HG02981 (cell line): ENCODE measurements at regions not wholly inside any gene's neighbourhood (a gene's known extent, or its start where the extent isn't known, plus 50 kb on each side); places are given as distances from the start of the nearest gene placed in this dataset.
"Not testable (repeated sequence)": the region's sequence is repeated elsewhere in the genome, so short reads cannot be mapped to it uniquely, and the experiment has no call there.

Experiments used
- ATAC-seq: cut with Tn5 transposase; IDR thresholded peaks from one replicate; pipeline ENCODE4 v1.9.1; 2021; ENCODE audit warnings: mild to moderate bottlenecking, moderate library complexity; ENCODE audit not compliant: unreplicated experiment

- ATAC-seq: no peak
Measured at GRCh38 chr15:56812221-56812620, 78.9 kb upstream of the ZNF280D start.

DNA sequence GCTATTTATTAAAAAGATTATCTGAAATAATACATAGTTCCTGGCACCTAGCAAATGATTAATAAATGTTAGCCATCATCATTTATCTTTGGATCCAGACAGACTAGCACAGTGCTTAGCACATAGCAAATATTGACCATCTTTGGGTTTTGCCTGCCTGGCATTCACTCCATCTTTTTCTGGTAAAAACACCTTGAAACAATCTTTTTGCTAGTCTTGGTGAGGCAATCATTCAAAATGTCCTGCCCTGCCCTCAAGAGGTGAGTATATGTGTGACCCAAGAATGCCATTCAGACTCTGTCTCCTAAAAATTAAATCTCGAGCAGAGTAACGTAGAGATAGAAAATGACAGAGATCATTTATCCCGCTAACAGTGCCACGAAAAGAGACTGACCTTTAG, 78.3 kb upstream of the ZNF280D start:
- no peak for ATAC-seq

DNA sequence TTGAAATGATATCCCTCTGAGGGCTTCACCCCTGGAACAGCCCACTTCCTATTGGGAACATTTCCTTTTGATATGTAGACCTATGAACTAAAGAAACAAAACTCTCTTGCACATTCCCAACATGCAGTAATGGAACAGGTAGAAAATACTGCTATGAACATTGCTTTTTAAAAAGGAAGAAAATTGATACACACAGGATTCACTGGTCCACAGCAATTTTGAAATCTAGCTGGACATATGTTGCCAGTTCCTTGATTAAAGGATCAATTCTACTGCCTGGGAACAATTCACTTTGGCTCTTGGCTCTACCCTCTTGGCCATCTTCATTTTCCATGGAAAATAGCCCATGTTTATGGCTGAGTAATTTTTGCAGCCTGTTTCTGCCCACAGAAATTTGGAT, 74.9 kb upstream of the ZNF280D start:
- ATAC-seq: no peak

DNA sequence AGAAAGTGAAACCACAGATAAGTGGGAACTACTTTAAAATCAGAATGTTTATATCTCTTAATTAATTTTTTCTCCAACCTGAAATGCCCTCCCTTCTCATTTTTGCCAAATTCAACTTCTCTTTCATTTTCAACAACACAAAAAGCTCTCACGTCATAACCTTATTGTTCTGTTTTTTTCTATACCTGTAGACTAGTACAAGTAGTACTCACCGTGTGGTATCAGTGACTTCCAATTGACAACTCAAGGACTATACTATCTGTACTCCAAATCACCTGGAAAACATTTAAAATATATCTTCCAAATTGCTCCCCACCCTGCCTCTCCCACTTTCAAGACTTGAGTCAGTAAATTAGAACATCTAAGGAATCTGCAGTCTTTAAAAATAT, 72.8 kb upstream of the ZNF280D start:
- ATAC-seq: no peak

DNA sequence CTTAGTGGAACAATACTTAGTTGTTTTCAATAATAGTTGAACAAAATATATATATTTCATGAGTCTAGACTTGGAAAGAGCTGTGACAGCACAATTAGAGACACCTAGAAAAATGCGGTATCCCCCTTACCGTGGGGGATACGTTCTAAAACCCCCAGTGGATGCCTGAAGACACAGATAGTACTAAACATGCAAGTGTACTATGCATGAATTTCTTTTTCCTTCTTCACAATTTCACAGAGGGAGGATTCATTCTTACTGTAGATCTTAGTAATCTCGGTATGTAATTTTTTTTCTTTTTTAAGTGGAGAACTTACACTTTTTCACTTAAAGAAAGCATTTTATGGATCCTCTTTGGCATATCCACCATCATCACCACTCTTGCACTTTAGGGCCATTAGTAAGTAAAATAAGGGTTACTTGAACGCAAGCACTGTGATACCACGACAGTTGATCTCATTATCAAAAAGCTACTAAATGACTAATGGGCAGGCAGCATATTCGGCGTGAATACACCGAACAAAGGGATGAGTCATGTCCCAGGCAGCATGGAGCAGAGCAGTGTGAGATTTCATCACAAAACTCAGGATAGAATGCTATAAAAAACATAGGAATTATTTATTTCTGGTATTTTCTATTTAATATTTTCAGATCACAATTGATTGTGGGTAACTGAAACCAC, 72.3 kb upstream of the ZNF280D start:
- ATAC-seq: no peak

DNA sequence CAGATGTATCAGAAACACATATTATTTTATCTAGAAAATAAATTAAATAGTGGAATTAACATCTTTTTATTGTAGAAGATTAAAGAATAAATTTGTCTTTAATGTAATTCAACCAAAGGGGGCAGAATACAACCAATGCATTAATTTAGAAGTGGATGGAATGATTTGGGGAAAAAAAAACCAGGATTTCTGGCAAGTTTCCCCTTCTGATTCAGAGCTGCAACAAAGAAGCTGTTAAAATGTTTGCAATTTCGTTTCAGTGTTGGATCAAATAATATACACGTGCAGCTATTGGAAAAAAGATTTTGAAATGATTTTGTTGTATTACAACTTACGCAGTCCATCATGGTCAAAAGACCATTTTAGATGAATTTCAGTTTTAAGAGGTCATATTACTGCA, 71.6 kb upstream of the ZNF280D start:
- ATAC-seq: no peak

DNA sequence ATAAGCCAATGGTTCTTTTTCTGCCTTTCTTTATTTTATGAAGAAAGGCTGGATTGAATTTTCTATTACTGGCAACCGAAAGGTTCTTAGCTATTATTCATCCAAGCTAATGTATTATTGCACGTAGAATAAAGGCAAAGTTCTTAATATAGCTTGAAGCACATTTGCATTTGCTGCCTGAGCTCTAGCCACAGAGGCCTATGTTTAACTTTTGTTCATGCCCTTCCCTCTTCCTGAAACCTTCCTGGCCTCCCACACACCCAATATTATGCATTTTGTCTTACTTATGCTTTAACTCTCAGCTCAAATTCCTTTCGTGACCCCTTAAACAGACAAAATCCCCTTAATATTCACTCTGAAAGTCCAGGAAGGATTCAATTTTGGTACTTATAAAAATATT, 71.0 kb upstream of the ZNF280D start:
- ATAC-seq: no peak

- ATAC-seq: no peak
Measured at GRCh38 chr15:56802161-56802560, 68.9 kb upstream of the ZNF280D start.

- no peak for ATAC-seq
Measured at GRCh38 chr15:56798639-56799038, 65.3 kb upstream of the ZNF280D start.

- no peak for ATAC-seq
Measured at GRCh38 chr15:56797720-56798275, 64.5 kb upstream of the ZNF280D start.

GRCh38 chr15:56795502-56795901, 62.2 kb upstream of the ZNF280D start:
- ATAC-seq: no peak

DNA sequence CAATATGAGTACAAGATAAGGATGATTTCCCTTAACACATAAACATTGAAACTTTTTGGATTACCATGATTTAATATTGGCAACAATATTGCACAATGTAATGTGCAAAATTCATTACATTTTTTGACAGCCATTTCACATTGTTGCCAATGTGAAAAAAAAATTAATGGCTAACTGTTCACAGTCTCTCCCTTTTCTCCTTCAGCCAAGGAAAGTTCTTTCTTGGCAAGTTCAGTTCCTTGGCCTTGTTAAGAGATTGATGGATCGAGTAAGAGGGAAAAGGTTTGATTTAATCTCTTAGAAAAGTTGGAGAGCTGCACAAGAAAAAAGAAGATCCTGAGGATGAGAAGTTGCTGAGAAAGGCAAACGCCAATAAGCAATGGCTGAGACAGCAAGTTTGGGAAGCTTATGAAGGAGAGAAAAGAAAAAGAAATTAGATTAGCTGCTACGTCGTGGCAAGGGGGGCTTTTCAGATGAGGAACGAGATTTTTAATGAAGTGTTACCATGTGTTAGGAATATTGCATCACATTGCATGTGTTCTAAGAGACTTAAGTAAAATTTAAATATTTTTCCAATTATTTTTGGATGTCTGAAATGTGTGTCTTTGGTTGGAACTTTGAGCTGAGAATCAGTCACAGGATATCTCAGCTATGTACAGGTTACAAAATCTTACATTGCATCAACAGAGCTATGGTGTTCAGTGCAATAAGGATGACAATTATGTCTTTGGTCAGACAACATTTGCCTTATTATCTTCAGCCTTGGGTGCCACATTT, 61.4 kb upstream of the ZNF280D start:
- no peak for ATAC-seq

DNA sequence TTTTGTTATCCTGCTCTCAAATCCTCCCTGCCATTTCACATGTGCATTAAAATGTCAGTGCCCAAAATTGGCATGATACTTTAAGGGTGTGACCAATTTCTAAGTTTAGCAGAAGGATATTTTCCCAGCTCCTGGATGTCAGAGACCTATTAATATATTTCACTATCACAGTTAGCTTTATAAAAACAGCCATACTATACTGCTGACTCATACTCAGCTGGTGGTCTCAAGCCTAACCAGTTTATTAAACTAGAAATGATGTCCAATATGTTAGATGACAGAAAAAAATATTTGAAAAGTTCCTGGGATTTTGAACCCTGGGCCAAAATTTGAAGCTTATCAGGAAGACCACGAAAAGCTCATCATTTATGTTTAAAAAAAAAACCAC, 60.9 kb upstream of the ZNF280D start:
- ATAC-seq: no peak

DNA sequence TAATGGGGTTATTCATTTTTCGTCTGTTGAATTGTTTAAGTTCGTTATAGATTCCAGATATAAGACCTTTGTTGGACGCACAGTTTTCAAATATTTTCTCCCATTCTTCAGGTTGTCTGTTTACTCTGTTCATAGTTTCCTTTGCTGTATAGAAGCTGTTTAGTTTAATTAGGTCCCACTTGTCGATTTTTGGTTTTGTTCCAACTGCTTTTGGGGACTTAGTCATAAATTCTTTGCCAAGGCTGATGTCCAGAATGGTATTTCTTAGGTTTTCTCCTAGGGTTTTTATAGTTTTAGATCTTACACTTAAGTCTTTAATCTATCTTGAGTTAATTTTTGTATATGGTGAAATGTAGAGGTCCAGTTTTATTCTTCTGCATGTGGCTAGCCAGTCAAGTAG, 58.9 kb upstream of the ZNF280D start:
- no peak for ATAC-seq

GRCh38 chr15:56791521-56791920, 58.2 kb upstream of the ZNF280D start:
- not testable (repeated sequence) for ATAC-seq

GRCh38 chr15:56788359-56788758, 55.0 kb upstream of the ZNF280D start:
- ATAC-seq: no peak

- no peak for ATAC-seq
Measured at GRCh38 chr15:56786966-56787365, 53.7 kb upstream of the ZNF280D start.

DNA sequence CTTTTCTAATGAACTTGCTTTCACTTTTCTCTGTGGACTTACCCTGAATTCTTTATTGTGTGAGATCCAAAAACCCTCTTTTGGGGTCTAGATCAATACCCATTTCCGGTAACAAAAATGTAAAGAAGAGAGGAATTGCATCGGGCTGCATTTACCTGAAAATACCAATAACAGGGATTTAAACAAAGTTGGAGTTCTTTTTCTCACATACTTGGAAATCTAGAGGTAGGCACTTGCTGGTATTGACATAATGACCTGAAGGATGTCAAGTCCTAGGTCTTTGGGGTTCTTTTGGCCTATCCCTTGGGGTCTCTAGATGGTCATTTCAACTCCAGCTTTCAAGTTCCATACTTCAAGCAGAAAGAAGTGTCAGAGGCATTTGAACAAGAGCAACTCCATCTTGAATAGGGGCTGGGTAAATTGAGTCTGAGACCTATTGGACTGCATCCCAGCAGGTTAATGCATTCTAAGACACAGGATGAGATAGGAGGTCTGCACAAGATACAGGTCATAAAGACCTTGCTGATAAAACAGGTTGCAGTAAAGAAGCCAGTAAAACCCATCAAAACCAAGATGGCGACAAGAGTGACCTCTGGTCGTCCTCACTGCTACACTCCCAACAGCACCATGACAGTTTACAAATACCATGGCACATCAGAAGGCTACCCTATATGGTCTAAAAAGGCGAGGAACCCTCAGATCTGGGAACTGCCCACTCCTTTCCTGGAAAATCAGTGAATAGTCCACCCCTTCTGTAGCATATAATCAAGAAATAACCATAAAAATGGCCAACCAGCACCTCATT, 50.8 kb upstream of the ZNF280D start:
- ATAC-seq: no peak

- ATAC-seq: no peak
Measured at GRCh38 chr15:56783156-56783856, 50.0 kb upstream of the ZNF280D start.
